Uterus (tissue), 3 donors: ENCODE measurements at regions not wholly inside any gene's neighbourhood (a gene's known extent, or its start where the extent isn't known, plus 50 kb on each side); places are given as distances from the start of the nearest gene placed in this dataset.

Experiments used
- DNase-seq, 2 donors: peaks; one replicate each; pipeline ENCODE4 v3.0.0-alpha.2; 2019 to 2020
- H3K27ac ChIP-seq, 2 donors: fragments of 200-600 bp; sonication (generic); 1 replicate in 1 of 2; 2 replicates in 1 of 2; pipeline ENCODE4 v1.5.1; 2016 to 2018
- H3K27me3 ChIP-seq, 2 donors: fragments of 200-600 bp; sonication (generic); one replicate each; pipeline ENCODE4 v1.5.1; 2018 to 2019; ENCODE audit warnings: control low read depth in 1 of 2
- H3K36me3 ChIP-seq, 2 donors: fragments of 200-600 bp; sonication (generic); one replicate each; pipeline ENCODE4 v1.5.1; 2019; ENCODE audit warnings: control low read depth in 1 of 2
- H3K4me1 ChIP-seq, 2 donors: fragments of 200-600 bp; sonication (generic); one replicate each; pipeline ENCODE4 v1.5.1; 2018 to 2019; ENCODE audit warnings: control low read depth in 1 of 2
- H3K4me3 ChIP-seq, 2 donors: fragments of 200-600 bp; sonication (generic); 1 replicate in 1 of 2; 2 replicates in 1 of 2; pipeline ENCODE4 v1.5.1; 2018 to 2019; ENCODE audit warnings: mild to moderate bottlenecking in 1 of 2
- H3K9me3 ChIP-seq, 2 donors: fragments of 200-600 bp; sonication (generic); one replicate each; pipeline ENCODE4 v1.5.1; 2019; ENCODE audit warnings: control low read depth in 1 of 2
- CTCF ChIP-seq, 4 experiments: fragments of 200-600 bp in 2 of 4; fragments of 450-650 bp in 2 of 4; sonication (generic) in 2 of 4; IDR thresholded peaks; one replicate each; pipeline ENCODE4 v1.5.1; 2016 to 2019; ENCODE audit warnings: antibody characterized with exemption in 4 of 4, mild to moderate bottlenecking in 2 of 4, moderate library complexity in 1 of 4
- POLR2A ChIP-seq, 2 donors: fragments of 450-650 bp; IDR thresholded peaks; one replicate each; pipeline ENCODE4 v1.6.1; 2016; ENCODE audit warnings: antibody characterized with exemption in 2 of 2, mild to moderate bottlenecking in 1 of 2, moderate library complexity in 1 of 2
- intact Hi-C: fragments of 100-400 bp; cut with DNase I; formaldehyde crosslinking; loops from one replicate; pipeline ENCODE4 v1.15.1; 2023; ENCODE audit warnings: low total_unique reads
- donor health status: DM: yes; HTN: yes; CAD: no.

GRCh38 chr16:26335236-26335853, 643.6 kb downstream of the HS3ST4 start:
- intact Hi-C loops: no loop called here
- no peak for TF ChIP-seq POLR2A (IDR thresholded peaks at IDR 0.05)
- no peak for TF ChIP-seq CTCF (IDR thresholded peaks at IDR 0.05)
- Histone ChIP-seq H3K36me3 (no peaks in the 10 kb centered on the region), H3K4me1 (no peaks in the 10 kb centered on the region), H3K27me3 (no peaks in the 10 kb centered on the region), H3K4me3 (no peak overlapping the region), H3K27ac (no peak overlapping the region), H3K9me3 (no peaks in the 10 kb centered on the region)
- no peak for DNase-seq

GRCh38 chr16:26342621-26343020, 650.9 kb downstream of the HS3ST4 start:
- no peaks in the 10 kb centered on the region for H3K4me1 ChIP-seq
- H3K36me3 ChIP-seq: no peaks in the 10 kb centered on the region
- H3K4me3 ChIP-seq: no peak overlapping the region
- DNase-seq: no peak
- no peaks in the 10 kb centered on the region for H3K27me3 ChIP-seq
- no peak overlapping the region for H3K27ac ChIP-seq
- TF ChIP-seq CTCF (IDR thresholded peaks at IDR 0.05) (no peak), POLR2A (IDR thresholded peaks at IDR 0.05) (no peak)
- intact Hi-C loops: no loop called here
- H3K9me3 ChIP-seq: no peaks in the 10 kb centered on the region

- Histone ChIP-seq H3K27me3 (no peaks in the 10 kb centered on the region), H3K4me3 (no peak overlapping the region), H3K9me3 (no peaks in the 10 kb centered on the region), H3K4me1 (no peaks in the 10 kb centered on the region), H3K27ac (no peak overlapping the region), H3K36me3 (no peaks in the 10 kb centered on the region)
- DNase-seq: no peak
- intact Hi-C loops: no loop called here
- TF ChIP-seq CTCF (IDR thresholded peaks at IDR 0.05): no peak
Observed at GRCh38 chr16:26344240-26344776, 652.5 kb downstream of the HS3ST4 start.

- Histone ChIP-seq H3K27ac (no peak overlapping the region), H3K27me3 (no peaks in the 10 kb centered on the region), H3K4me1 (no peaks in the 10 kb centered on the region), H3K4me3 (no peak overlapping the region), H3K36me3 (no peaks in the 10 kb centered on the region), H3K9me3 (no peaks in the 10 kb centered on the region)
- intact Hi-C loops: no loop called here
- no peak for TF ChIP-seq CTCF (IDR thresholded peaks at IDR 0.05)
- DNase-seq: no peak
Observed at GRCh38 chr16:26344976-26345375, 653.2 kb downstream of the HS3ST4 start.

- Histone ChIP-seq H3K9me3 (no peaks in the 10 kb centered on the region), H3K36me3 (no peaks in the 10 kb centered on the region), H3K27me3 (no peaks in the 10 kb centered on the region), H3K4me1 (no peaks in the 10 kb centered on the region), H3K4me3 (no peak overlapping the region), H3K27ac (no peak overlapping the region)
- no peak for DNase-seq
- intact Hi-C loops: no loop called here
- TF ChIP-seq POLR2A (IDR thresholded peaks at IDR 0.05) (no peak), CTCF (IDR thresholded peaks at IDR 0.05) (no peak)
Observed at GRCh38 chr16:26345966-26346365, 654.2 kb downstream of the HS3ST4 start.
